ENCODE measurements at regions not wholly inside any gene's neighbourhood (a gene's known extent, or its start where the extent isn't known, plus 50 kb on each side); places are given as distances from the start of the nearest gene placed in this dataset.

- DNase-seq, result no peak
These were observed 285.8 kb downstream of the NPIPA8 start for GRCh38 chr16:18050777-18051176.

GRCh38 chr16:18050234-18050633 is 286.3 kb downstream of the NPIPA8 start:
- no peak for DNase-seq

- DNase-seq, result no peak
These were observed 286.9 kb downstream of the NPIPA8 start for GRCh38 chr16:18049547-18050133.

GRCh38 chr16:18048853-18049546 is 287.5 kb downstream of the NPIPA8 start:
- no peak for DNase-seq

GRCh38 chr16:18047761-18048160 is 288.8 kb downstream of the NPIPA8 start:
- no peak for DNase-seq

- no peak for DNase-seq
These were observed 291.2 kb downstream of the NPIPA8 start for GRCh38 chr16:18045356-18045755.

GRCh38 chr16:18041864-18042834 is 294.4 kb downstream of the NPIPA8 start:
- no peak for DNase-seq

GRCh38 chr16:18039931-18040330 is 296.6 kb downstream of the NPIPA8 start:
- DNase-seq, result no peak

- no peak for DNase-seq
These were observed 299.5 kb downstream of the NPIPA8 start for GRCh38 chr16:18037051-18037450.

- no peak for DNase-seq
These were observed 311.9 kb downstream of the NPIPA8 start for GRCh38 chr16:18024611-18025010.

- DNase-seq, result no peak
These were observed 318.2 kb downstream of the NPIPA8 start for GRCh38 chr16:18018376-18018775.

- DNase-seq, result no peak
These were observed 322.7 kb downstream of the NPIPA8 start for GRCh38 chr16:18013863-18014262.

- DNase-seq, result no peak
These were observed 328.2 kb downstream of the NPIPA8 start for GRCh38 chr16:18008356-18008755.

GRCh38 chr16:18003033-18003432 is 333.5 kb downstream of the NPIPA8 start:
- no peak for DNase-seq

- DNase-seq, result no peak
These were observed 337.5 kb downstream of the NPIPA8 start for GRCh38 chr16:17998996-17999395.

GRCh38 chr16:17998550-17998949 is 338.0 kb downstream of the NPIPA8 start:
- DNase-seq, result no peak

GRCh38 chr16:17994027-17994426 is 342.5 kb downstream of the NPIPA8 start:
- DNase-seq, result no peak

- DNase-seq, result no peak
These were observed 344.1 kb downstream of the NPIPA8 start for GRCh38 chr16:17992416-17992815.

GRCh38 chr16:17989255-17989654 is 347.3 kb downstream of the NPIPA8 start:
- DNase-seq, result no peak

- DNase-seq, result no peak
These were observed 347.7 kb downstream of the NPIPA8 start for GRCh38 chr16:17988839-17989238.

GRCh38 chr16:17986991-17987390 is 349.5 kb downstream of the NPIPA8 start:
- no peak for DNase-seq

GRCh38 chr16:17984810-17985209 is 351.7 kb downstream of the NPIPA8 start:
- no peak for DNase-seq

- no peak for DNase-seq
These were observed 352.5 kb downstream of the NPIPA8 start for GRCh38 chr16:17983847-17984639.

Data from NCI-H526 (cell line).